ENCODE measurements at regions not wholly inside any gene's neighbourhood (a gene's known extent, or its start where the extent isn't known, plus 50 kb on each side); places are given as distances from the start of the nearest gene placed in this dataset.

DNA sequence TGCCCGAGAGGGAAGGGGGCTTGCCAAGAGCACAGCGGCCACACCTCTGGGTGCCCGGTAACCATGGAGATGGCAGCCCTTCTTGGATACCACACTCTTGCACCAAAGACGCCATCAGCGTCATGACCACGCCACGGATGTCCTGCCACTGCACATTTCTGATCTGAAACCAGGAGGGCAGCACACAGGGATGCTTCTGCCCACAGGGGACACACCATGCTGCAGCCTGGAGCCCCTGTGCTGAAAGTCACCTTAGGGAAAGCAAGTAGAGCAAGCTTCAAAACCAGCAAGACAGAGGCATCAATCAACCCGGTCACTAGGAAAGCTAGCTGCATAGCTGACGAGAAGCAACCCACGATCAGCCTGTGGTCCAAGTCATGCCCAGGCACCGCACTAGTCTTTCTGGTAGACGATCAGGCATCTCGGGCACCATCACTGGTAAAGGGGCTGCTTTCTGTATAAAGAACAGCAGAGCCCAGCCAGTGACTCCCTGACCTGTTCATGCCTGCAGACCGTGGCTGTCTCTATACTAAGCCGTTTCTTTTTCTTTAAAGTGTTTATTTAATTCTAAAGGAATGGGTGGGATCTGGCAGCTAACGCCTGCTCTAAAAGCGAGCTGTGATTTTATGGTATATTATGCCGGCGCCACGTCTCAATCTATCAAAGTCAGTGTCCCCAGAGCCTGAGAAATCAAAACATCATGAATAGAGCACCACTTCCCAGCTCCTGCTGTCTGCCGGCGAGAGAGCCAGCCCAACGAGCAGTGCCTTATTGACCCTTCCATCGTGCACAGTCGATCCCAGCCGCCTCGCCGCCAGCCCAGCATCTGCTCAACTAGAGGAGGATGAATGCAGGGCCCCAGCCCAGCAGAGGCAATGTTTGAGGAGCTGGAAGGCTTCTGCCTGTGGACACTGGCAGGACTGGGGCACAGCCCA, 244.7 kb downstream of the RBFOX3 start:
- no peak for DNase-seq

- no peak for DNase-seq
Measured at GRCh38 chr17:79365351-79365750, 245.5 kb downstream of the RBFOX3 start.

- DNase-seq = no peak
Measured at GRCh38 chr17:79364315-79365094, 246.3 kb downstream of the RBFOX3 start.

DNA sequence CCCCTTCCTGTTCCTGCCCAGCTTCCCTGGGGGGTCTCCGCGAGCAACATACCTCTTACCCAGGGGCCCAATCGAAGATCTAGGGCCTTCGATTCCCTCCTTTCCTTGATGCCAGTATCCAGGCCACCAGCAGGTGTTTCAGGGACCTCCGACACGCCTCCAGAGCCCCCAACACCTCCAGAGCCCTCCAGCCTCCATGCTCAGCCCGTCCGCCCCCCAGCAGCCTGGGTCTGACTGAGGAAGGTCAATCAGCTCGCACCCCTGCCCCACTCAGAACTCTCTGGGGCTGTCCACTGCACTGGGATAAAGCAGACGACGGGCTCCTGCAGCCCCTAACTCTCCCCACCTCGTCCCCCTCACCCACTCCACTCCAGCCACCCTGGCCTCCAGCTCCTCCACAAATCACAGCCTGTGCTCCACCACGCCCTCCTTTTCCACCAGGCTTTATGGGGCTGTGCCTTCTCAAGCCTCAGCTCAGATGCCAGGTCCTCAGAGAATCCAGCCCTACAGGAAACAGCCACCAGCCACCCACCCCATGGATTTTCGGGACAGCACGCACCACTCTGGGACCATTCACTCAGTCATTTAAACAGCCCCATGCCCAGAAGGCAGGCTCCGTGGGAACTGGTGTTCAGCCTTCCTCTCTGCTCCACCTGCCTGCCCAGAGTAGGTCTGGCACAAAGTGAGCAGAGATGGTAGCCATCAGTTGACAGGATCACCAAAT, 247.1 kb downstream of the RBFOX3 start:
- no peak for DNase-seq

DNA sequence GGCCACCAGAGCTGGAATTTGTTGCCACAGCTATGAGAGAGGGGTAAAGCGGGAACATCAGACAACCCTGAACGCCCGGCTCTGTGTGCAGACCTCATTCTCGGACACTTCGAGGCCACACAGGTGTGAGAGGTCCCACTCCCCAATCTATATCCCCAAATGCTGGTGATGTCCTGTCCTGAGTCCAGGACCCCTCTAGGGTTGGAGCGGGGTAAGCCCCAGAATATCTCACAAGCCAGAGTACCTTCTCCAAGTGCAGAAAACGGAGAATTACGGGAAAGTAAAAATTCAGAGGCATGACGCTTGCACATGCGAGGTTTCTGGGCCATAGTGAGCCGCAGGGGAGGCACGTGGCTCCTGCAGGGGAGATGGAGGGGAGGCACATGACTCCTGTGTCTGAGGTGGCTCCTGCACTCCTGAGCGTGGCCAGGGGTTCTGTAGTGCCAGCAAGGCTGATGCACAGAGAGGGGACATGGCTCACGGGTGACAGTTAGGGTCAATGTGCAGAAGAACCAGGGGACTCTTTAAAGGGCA, 248.0 kb downstream of the RBFOX3 start:
- DNase-seq = no peak

- DNase-seq = no peak
Measured at GRCh38 chr17:79361873-79362771, 248.7 kb downstream of the RBFOX3 start.

DNA sequence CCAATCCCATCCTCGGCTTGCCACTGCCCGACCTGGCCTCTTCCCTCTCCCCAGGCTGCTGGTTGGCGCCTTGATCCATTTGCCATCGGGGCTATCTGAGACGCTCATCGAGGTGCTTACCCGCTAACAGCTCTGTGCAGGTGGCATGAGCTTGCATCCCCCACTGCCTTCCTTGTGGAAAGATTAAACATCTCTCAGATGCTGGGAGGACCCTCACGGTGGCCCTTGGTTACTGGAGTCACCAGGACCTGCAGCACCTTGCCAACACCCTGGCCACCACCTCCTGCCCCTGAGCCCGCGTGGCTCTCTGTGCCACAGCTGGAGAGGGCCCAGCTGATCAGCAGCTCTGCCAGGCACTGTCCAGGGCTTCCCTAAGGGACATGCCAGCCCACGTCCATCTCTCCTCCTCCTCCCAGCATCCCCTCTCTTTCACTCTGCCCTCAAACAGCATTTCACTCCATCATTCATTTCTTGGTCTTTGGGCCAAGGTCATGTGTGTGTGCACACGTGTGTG, 249.6 kb downstream of the RBFOX3 start:
- no peak for DNase-seq

DNA sequence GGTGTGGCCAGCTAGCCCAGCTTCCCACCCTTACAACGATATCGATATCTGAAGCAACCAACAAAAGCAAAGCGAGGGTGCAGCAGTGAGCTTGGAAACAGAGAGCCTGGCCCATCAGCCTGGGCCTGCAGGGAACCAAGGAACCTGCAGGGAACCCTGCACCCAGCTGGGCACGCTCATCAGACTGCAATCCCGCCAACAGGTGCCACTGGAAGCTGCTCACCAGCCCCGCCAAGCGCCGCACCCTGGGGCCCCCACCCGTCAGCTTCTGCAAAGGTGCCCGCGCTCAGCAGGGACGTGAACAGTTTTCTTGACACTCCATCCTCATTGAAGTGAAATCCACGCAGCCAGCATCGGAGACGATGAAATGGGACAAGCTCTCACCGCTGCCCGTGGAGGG, 250.7 kb downstream of the RBFOX3 start:
- no peak for DNase-seq

- DNase-seq = no peak
Measured at GRCh38 chr17:79356839-79357447, 253.9 kb downstream of the RBFOX3 start.

GRCh38 chr17:79355165-79355564, 255.7 kb downstream of the RBFOX3 start:
- no peak for DNase-seq

- DNase-seq = no peak
Measured at GRCh38 chr17:79354173-79354820, 256.6 kb downstream of the RBFOX3 start.

- DNase-seq = no peak
Measured at GRCh38 chr17:79353548-79353947, 257.3 kb downstream of the RBFOX3 start.

GRCh38 chr17:79353016-79353415, 257.8 kb downstream of the RBFOX3 start:
- no peak for DNase-seq

GRCh38 chr17:79350533-79350932, 260.3 kb downstream of the RBFOX3 start:
- no peak for DNase-seq

- DNase-seq = no peak
Measured at GRCh38 chr17:79349506-79350400, 261.1 kb downstream of the RBFOX3 start.

DNA sequence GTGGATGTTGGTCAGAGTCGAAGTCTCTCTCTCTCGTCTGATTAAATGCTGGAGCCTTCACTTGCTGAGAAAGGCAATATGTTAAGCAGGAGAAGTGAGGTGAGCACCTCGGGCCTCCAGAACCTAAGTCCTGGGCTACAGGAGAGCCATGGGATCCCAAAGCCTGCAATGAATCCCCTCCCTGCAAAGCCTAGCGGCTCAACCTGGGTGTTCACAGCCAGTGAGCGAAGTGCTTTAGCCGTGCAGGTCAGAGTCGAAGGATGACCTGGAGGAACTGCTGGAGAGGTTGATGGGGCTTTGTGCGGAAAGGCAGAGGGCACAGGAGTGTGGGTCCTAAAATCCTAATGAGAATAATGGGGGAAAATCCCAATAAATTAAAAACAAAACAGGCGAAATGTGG, 267.8 kb downstream of the ENGASE start:
- DNase-seq = no peak

DNA sequence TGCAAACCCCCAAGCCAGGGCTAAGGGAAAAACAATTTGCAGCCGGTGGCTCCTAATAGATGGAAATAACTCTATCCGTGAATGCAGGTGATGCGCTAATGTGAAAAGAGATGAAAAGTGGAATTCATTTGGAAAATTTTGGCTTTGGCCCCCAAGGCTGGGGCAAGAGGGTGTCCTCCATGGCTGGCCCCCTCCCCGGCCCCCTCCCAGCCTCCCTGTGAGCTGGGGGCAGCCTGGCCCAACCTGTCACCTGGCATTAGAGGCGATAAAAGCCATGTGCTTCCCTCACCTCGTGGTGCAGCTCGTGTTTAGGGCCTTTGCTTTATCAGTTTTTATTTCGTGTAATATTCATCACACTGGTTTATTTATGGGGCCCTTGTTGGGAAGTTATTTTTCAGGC, 267.2 kb downstream of the ENGASE start:
- no peak for DNase-seq

- no peak for DNase-seq
Measured at GRCh38 chr17:79341222-79341780, 266.7 kb downstream of the ENGASE start.

Measured in NCI-H1930 (cell line).